ENCODE measurements at regions not wholly inside any gene's neighbourhood (a gene's known extent, or its start where the extent isn't known, plus 50 kb on each side); places are given as distances from the start of the nearest gene placed in this dataset.

DNA sequence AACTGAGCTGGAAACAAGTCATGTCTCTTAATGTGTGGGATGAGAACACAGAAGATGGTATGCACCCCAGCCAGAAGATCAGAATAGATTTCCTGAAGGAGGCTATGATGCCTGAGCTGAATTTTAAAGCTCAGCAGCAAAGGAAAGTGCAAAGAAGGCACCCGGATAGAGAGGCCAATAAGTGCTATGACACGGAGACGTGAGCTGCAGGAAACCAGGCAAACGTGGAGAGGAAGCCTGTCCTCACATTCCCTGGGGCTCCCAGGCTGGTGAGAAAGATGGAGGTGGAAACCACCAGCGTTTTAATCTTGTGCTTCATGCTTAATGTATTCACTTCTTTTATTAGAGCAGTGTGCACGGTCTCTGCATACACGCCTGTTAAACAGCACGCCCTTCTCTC is 302.1 kb downstream of the HAPSTR1 start:
- in situ Hi-C loops (cut with MboI) (no loop called here), intact Hi-C loops (cut with micrococcal nuclease) (no loop called here)
- H3K9ac ChIP-seq (ENCODE audit: insufficient read depth in 1 of 2, low read depth in 2 of 2, low read length in 2 of 2), result no peak overlapping the region
- FAIRE-seq (no peak), ATAC-seq (no peak), DNase-seq (ENCODE audit: extremely low read depth in 1 of 4, low spot score in 3 of 4) (no peak)
- 0% methylated on average over 5 of the region's 8 CpGs for WGBS (ENCODE audit: insufficient coverage, low coverage, missing lambda C conversion rate)
- no peaks in the 10 kb centered on the region for H3K9me1 ChIP-seq (ENCODE audit: control insufficient read depth, insufficient read depth, low read length)
- H3K4me2 ChIP-seq (ENCODE audit: insufficient read depth, low read length), result no peak overlapping the region
- no peak overlapping the region for H3K4me3 ChIP-seq
- H4K20me1 ChIP-seq (replicated peaks; ENCODE audit: control insufficient read depth, insufficient read depth, low read length), result no peaks in the 10 kb centered on the region; the same call in 1 of the 2 replicates
- no TSS peak for BruUV-seq (replicated peaks)
- H3K79me2 ChIP-seq (ENCODE audit: control insufficient read depth, insufficient read depth, low read length), result no peaks in the 10 kb centered on the region
- POLR2A ChIA-PET, result no interaction called here
- H3K27ac ChIP-seq (ENCODE audit: extremely low read depth, low read depth, low read length), result no peak overlapping the region
- H3K36me3 ChIP-seq (ENCODE audit: control insufficient read depth, insufficient read depth, low read length), result no peaks in the 10 kb centered on the region
- H3K9me3 ChIP-seq (replicated peaks; ENCODE audit: control insufficient read depth, insufficient read depth, low read depth, low read length), result no peaks in the 10 kb centered on the region
- H3K4me1 ChIP-seq (replicated peaks in 1 of 2; ENCODE audit: control insufficient read depth in 2 of 2, insufficient read depth in 2 of 2, low read length in 2 of 2), result no peaks in the 10 kb centered on the region
- no peaks in the 10 kb centered on the region for H3K27me3 ChIP-seq (ENCODE audit: control insufficient read depth in 2 of 2, insufficient read depth in 2 of 2, low read length in 2 of 2)
- CTCF ChIA-PET (ENCODE audit: low intra/inter-chr PET ratio), result no interaction called here
- no peak overlapping the region for H2AFZ ChIP-seq (ENCODE audit: low read depth, low read length)
- TF ChIP-seq, protein P1, sequence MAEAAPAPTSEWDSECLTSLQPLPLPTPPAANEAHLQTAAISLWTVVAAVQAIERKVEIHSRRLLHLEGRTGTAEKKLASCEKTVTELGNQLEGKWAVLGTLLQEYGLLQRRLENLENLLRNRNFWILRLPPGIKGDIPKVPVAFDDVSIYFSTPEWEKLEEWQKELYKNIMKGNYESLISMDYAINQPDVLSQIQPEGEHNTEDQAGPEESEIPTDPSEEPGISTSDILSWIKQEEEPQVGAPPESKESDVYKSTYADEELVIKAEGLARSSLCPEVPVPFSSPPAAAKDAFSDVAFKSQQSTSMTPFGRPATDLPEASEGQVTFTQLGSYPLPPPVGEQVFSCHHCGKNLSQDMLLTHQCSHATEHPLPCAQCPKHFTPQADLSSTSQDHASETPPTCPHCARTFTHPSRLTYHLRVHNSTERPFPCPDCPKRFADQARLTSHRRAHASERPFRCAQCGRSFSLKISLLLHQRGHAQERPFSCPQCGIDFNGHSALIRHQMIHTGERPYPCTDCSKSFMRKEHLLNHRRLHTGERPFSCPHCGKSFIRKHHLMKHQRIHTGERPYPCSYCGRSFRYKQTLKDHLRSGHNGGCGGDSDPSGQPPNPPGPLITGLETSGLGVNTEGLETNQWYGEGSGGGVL (CRISPR knock-in tag; IDR thresholded peaks at IDR 0.05), result no peak
- no peak for TF ChIP-seq CCNT2 (IDR thresholded peaks at IDR 0.05; ENCODE audit: borderline replicate concordance, extremely low read depth, insufficient read length, low read depth, low read length)
- TF ChIP-seq ZNF431 (CRISPR knock-in tag; IDR thresholded peaks at IDR 0.05), result no peak
- TF ChIP-seq, protein P2, sequence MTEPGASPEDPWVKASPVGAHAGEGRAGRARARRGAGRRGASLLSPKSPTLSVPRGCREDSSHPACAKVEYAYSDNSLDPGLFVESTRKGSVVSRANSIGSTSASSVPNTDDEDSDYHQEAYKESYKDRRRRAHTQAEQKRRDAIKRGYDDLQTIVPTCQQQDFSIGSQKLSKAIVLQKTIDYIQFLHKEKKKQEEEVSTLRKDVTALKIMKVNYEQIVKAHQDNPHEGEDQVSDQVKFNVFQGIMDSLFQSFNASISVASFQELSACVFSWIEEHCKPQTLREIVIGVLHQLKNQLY (CRISPR knock-in tag; conservative IDR thresholded peaks at IDR 0.05), result no peak
- no peak for TF ChIP-seq CCAR2 (IDR thresholded peaks at IDR 0.05; ENCODE audit: low read depth, low read length)
- TF ChIP-seq ZNF282 (CRISPR knock-in tag; IDR thresholded peaks at IDR 0.05), result no peak
- TF ChIP-seq, protein P3, sequence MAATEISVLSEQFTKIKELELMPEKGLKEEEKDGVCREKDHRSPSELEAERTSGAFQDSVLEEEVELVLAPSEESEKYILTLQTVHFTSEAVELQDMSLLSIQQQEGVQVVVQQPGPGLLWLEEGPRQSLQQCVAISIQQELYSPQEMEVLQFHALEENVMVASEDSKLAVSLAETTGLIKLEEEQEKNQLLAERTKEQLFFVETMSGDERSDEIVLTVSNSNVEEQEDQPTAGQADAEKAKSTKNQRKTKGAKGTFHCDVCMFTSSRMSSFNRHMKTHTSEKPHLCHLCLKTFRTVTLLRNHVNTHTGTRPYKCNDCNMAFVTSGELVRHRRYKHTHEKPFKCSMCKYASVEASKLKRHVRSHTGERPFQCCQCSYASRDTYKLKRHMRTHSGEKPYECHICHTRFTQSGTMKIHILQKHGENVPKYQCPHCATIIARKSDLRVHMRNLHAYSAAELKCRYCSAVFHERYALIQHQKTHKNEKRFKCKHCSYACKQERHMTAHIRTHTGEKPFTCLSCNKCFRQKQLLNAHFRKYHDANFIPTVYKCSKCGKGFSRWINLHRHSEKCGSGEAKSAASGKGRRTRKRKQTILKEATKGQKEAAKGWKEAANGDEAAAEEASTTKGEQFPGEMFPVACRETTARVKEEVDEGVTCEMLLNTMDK (IDR thresholded peaks at IDR 0.05; ENCODE audit: borderline replicate concordance, insufficient read depth, low read depth, low read length, poor library complexity, severe bottlenecking), result no peak
- no peak for TF ChIP-seq POLR2H (tag; IDR thresholded peaks at IDR 0.05; ENCODE audit: low read depth)
- TF ChIP-seq SRSF3 (IDR thresholded peaks at IDR 0.05; ENCODE audit: insufficient read depth, low read length), result no peak
- no peak for TF ChIP-seq KLF13 (tag; IDR thresholded peaks at IDR 0.05; ENCODE audit: borderline replicate concordance, low read depth)
- no peak for TF ChIP-seq SIX5 (IDR thresholded peaks at IDR 0.05; ENCODE audit: borderline replicate concordance in 1 of 2, insufficient read depth in 1 of 2, low read depth in 1 of 2, low read length in 2 of 2)
- no peak for TF ChIP-seq NFE2 (IDR thresholded peaks at IDR 0.05; ENCODE audit: low read depth)
- TF ChIP-seq KAT7 (CRISPR knock-in tag; IDR thresholded peaks at IDR 0.05; ENCODE audit: borderline replicate concordance), result no peak
- no peak for TF ChIP-seq TAF1 (IDR thresholded peaks at IDR 0.05; ENCODE audit: control insufficient read depth, extremely low read depth, insufficient read depth, low read length, severe bottlenecking)
- TF ChIP-seq OTX1 (CRISPR knock-in tag; IDR thresholded peaks at IDR 0.05), result no peak
- TF ChIP-seq SRSF1 (IDR thresholded peaks at IDR 0.05; ENCODE audit: low read depth, low read length), result no peak
